Spleen (tissue), 11 donors: ENCODE measurements at regions not wholly inside any gene's neighbourhood (a gene's known extent, or its start where the extent isn't known, plus 50 kb on each side); places are given as distances from the start of the nearest gene placed in this dataset.

ENCODE experiments used
- DNase-seq: peaks from one replicate; pipeline ENCODE4 v3.0.0-alpha.2; 2020
- H3K27ac ChIP-seq, 8 donors: fragments of 200-600 bp; sonication (generic) in 7 of 8; 1 replicate in 4 of 8; 2 replicates in 4 of 8; pipeline versions ENCODE4 v1.5.0 to v1.8.0; 2016 to 2021; ENCODE audit warnings: inconsistent platforms in 4 of 8, mild to moderate bottlenecking in 4 of 8, moderate library complexity in 1 of 8
- H3K27me3 ChIP-seq, 7 donors: fragments of 200-600 bp; sonication (generic) in 6 of 7; replicated peaks in 1 of 7; 1 replicate in 4 of 7; 2 replicates in 3 of 7; pipeline versions ENCODE4 v1.5.0 to v1.8.0; 2016 to 2021; ENCODE audit warnings: inconsistent platforms in 3 of 7, mild to moderate bottlenecking in 1 of 7
- H3K36me3 ChIP-seq, 6 donors: fragments of 200-600 bp; sonication (generic) in 5 of 6; 1 replicate in 4 of 6; 2 replicates in 2 of 6; pipeline versions ENCODE4 v1.5.0 to v1.8.0; 2016 to 2021; ENCODE audit warnings: inconsistent platforms in 2 of 6
- H3K4me1 ChIP-seq, 6 donors: fragments of 200-600 bp; sonication (generic) in 5 of 6; 1 replicate in 3 of 6; 2 replicates in 3 of 6; pipeline versions ENCODE4 v1.5.0 to v1.8.0; 2016 to 2021; ENCODE audit warnings: inconsistent platforms in 3 of 6
- H3K4me3 ChIP-seq, 8 donors: fragments of 200-600 bp; sonication (generic) in 7 of 8; 1 replicate in 4 of 8; 2 replicates in 4 of 8; pipeline versions ENCODE4 v1.5.0 to v1.8.0; 2016 to 2021; ENCODE audit warnings: inconsistent platforms in 4 of 8, mild to moderate bottlenecking in 4 of 8, moderate library complexity in 2 of 8
- H3K9me3 ChIP-seq, 8 donors: fragments of 200-600 bp; sonication (generic) in 7 of 8; 1 replicate in 4 of 8; 2 replicates in 4 of 8; pipeline versions ENCODE4 v1.5.0 to v1.8.0; 2016 to 2021; ENCODE audit warnings: inconsistent platforms in 4 of 8
- POLR2A ChIP-seq, 3 donors: fragments of 450-650 bp; IDR thresholded peaks; one replicate each; pipeline ENCODE4 v1.5.1; 2017; ENCODE audit warnings: antibody characterized with exemption in 3 of 3, mild to moderate bottlenecking in 1 of 3
- POLR2AphosphoS5 ChIP-seq, 3 donors: sonication (generic); formaldehyde crosslinking; IDR thresholded peaks; one replicate each; pipeline ENCODE4 v1.5.1; 2017; ENCODE audit warnings: antibody characterized with exemption in 3 of 3
- WGBS, 5 donors: extraction: QIAGEN DNeasy Blood & Tissue Kit in 3 of 5; methylation state at CpG; one replicate each; pipeline versions ENCODE4 v1.1.5 to v1.1.7; 2013 to 2018; 5-methylcytosine and 5-hydroxymethylcytosine counted together
- intact Hi-C: fragments of 100-400 bp; cut with DNase I; formaldehyde crosslinking; loops from one replicate; pipeline ENCODE4 v1.15.0; 2023; ENCODE audit warnings: low total_unique reads
- TF ChIP-seq, protein P1 (sequence below), 11 experiments: fragments of 200-600 bp in 7 of 11; fragments of 450-650 bp in 4 of 11; sonication (generic) in 4 of 11; IDR thresholded peaks in 8 of 11; conservative IDR thresholded peaks in 3 of 11; 1 replicate in 7 of 11; 2 replicates in 4 of 11; pipeline versions ENCODE4 v1.4.0 to v1.8.0; 2016 to 2021; ENCODE audit warnings: antibody characterized with exemption in 11 of 11, inconsistent platforms in 4 of 11, mild to moderate bottlenecking in 1 of 11
- donor health status: healthy with polysubstance abuse.
- donor health status: DM: no; HTN: no; CAD: no; lungs with moderate emphysema.
- donor health status: DM: no; HTN: no; CAD: no.
- donor health status: Bipolar disorder and iron deficiency.
- donor health status: healthy.
- donor health status: DM: no; HTN: no; CAD: no.
- donor health status: DM: yes; HTN: yes; CAD: no.

GRCh38 chr5:107251151-107251550 lies 419.6 kb downstream of the EFNA5 start:
- Histone ChIP-seq H3K27ac (no peak overlapping the region), H3K27me3 (no peaks in the 10 kb centered on the region), H3K36me3 (no peaks in the 10 kb centered on the region), H3K9me3 (no peaks in the 10 kb centered on the region), H3K4me3 (no peak overlapping the region), H3K4me1 (no peaks in the 10 kb centered on the region)
- TF ChIP-seq, protein P1, sequence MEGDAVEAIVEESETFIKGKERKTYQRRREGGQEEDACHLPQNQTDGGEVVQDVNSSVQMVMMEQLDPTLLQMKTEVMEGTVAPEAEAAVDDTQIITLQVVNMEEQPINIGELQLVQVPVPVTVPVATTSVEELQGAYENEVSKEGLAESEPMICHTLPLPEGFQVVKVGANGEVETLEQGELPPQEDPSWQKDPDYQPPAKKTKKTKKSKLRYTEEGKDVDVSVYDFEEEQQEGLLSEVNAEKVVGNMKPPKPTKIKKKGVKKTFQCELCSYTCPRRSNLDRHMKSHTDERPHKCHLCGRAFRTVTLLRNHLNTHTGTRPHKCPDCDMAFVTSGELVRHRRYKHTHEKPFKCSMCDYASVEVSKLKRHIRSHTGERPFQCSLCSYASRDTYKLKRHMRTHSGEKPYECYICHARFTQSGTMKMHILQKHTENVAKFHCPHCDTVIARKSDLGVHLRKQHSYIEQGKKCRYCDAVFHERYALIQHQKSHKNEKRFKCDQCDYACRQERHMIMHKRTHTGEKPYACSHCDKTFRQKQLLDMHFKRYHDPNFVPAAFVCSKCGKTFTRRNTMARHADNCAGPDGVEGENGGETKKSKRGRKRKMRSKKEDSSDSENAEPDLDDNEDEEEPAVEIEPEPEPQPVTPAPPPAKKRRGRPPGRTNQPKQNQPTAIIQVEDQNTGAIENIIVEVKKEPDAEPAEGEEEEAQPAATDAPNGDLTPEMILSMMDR (IDR thresholded peaks at IDR 0.05 in 8 of 11, conservative IDR thresholded peaks at IDR 0.05 in 3 of 11), result no peak
- TF ChIP-seq POLR2A (IDR thresholded peaks at IDR 0.05) (no peak), POLR2AphosphoS5 (IDR thresholded peaks at IDR 0.05) (no peak)
- DNase-seq, result no peak
- 64 to 83% (median 77%) methylated on average over 2 of the region's 2 CpGs for WGBS, 5 donors
- intact Hi-C loops, result no loop called here

DNA sequence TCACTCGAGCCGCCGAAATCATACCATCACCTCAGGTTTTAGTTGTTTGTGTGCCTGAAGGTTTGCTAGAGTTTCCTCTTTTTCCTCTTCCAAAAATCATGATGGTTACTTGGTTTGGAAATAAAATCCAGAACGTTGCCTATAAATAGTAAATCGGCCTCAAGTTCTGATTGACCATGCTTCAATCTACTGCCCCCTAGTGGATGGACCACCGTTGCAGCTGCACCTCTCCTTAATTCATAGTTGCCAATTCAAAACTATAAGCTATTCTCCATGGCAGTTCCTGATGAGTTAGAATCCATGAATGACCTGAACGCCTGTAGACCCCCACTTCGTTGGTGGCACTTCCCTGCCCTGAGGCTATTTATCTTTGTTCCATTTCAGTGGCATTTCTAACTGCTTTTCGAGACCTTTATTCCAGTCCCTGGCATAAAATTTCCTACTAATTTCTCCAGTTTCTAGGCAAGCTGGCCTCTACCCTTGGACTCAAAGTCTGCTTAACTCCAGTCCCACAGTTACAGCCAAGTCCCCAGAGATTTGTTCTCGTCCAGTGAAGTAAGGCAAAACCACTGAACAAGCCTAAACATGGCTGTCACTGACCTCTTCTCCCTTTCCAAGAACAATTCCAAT lies 422.6 kb downstream of the EFNA5 start:
- WGBS, 5 donors, result 51 to 57% (median 53%) methylated on average over 10 of the region's 10 CpGs
- Histone ChIP-seq H3K9me3 (no peaks in the 10 kb centered on the region), H3K27me3 (no peaks in the 10 kb centered on the region), H3K4me1 (no peaks in the 10 kb centered on the region), H3K27ac (no peak overlapping the region), H3K36me3 (no peaks in the 10 kb centered on the region), H3K4me3 (no peak overlapping the region)
- intact Hi-C loops, result no loop called here
- DNase-seq, result no peak
- TF ChIP-seq POLR2AphosphoS5 (IDR thresholded peaks at IDR 0.05), result no peak
- TF ChIP-seq, protein P1 (IDR thresholded peaks at IDR 0.05 in 8 of 11, conservative IDR thresholded peaks at IDR 0.05 in 3 of 11), result peak in 9 of 11 experiments; percentile 20 to 70 (median 50)

DNA sequence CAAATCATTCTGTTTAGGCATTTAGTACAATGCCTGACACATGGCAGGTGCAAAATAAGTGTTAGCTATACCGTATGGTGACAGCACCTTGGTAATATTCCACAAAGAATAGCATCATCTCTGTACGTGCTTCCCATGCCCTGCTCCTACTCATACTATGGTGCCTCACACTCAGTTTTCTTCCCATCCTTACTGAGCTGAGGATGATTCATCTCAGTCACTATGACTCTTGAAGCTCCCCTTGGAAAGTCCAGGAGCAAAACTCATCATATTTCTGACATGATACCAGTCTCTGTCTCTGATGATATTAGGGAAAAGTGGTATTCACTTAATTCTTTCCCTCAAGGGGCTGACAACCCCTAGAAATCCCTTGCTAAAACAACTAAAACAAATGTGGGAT lies 423.3 kb downstream of the EFNA5 start:
- TF ChIP-seq POLR2AphosphoS5 (IDR thresholded peaks at IDR 0.05), result no peak
- no peak for TF ChIP-seq POLR2A (IDR thresholded peaks at IDR 0.05)
- TF ChIP-seq, protein P1 (IDR thresholded peaks at IDR 0.05 in 8 of 11, conservative IDR thresholded peaks at IDR 0.05 in 3 of 11), result no peak
- Histone ChIP-seq H3K27ac (no peak overlapping the region), H3K4me3 (no peak overlapping the region), H3K4me1 (no peaks in the 10 kb centered on the region), H3K9me3 (no peaks in the 10 kb centered on the region), H3K27me3 (no peaks in the 10 kb centered on the region), H3K36me3 (no peaks in the 10 kb centered on the region)
- intact Hi-C loops, result no loop called here
- no peak for DNase-seq
- WGBS, 5 donors, result 82 to 95% (median 88%) methylated on average over 2 of the region's 2 CpGs

DNA sequence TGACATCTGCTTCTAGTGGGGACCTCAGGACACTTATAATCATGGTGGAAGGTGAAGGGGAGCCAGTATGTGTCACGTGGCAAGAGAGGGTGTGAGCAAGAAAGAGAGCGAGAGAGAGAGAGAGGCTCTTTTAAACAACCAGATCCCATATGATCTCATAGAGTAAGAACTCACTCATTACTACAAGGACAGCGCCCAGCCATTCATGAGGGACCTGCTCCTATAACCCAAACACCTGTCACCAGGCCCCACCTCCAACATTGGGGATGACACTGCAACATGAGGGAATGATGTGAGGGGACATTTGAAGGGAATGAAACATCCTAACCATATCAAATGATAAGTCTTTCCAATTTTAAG lies 427.5 kb downstream of the EFNA5 start:
- TF ChIP-seq POLR2A (IDR thresholded peaks at IDR 0.05) (no peak), POLR2AphosphoS5 (IDR thresholded peaks at IDR 0.05) (no peak)
- TF ChIP-seq, protein P1 (IDR thresholded peaks at IDR 0.05 in 8 of 11, conservative IDR thresholded peaks at IDR 0.05 in 3 of 11), result no peak
- H3K27ac ChIP-seq, result no peak overlapping the region
- no peak for DNase-seq
- intact Hi-C loops, result no loop called here
- WGBS, 5 donors, result 75 to 91% (median 85%) methylated on average over 3 of the region's 3 CpGs
- H3K4me3 ChIP-seq, result no peak overlapping the region
- no peaks in the 10 kb centered on the region for H3K9me3 ChIP-seq
- H3K36me3 ChIP-seq, result no peaks in the 10 kb centered on the region
- no peaks in the 10 kb centered on the region for H3K27me3 ChIP-seq
- no peaks in the 10 kb centered on the region for H3K4me1 ChIP-seq
